ENCODE measurements at regions not wholly inside any gene's neighbourhood (a gene's known extent, or its start where the extent isn't known, plus 50 kb on each side); places are given as distances from the start of the nearest gene placed in this dataset.

- Mint-ChIP-seq H3K4me1 (ENCODE audit: low read depth) (no peaks in the 10 kb centered on the region), H3K27me3 (peaks cover 10% of the 10 kb centered on the region), H3K27ac (no peak overlapping the region), H3K4me3 (ENCODE audit: low read depth) (no peak overlapping the region), H3K36me3 (ENCODE audit: insufficient read depth) (no peaks in the 10 kb centered on the region), H3K9me3 (ENCODE audit: low read depth) (no peaks in the 10 kb centered on the region)
- no peak for TF ChIP-seq CTCF (IDR thresholded peaks at IDR 0.05; ENCODE audit: unreplicated experiment)
- no peak for DNase-seq (ENCODE audit: low spot score, unreplicated experiment)
Observed at GRCh38 chr20:52342913-52343312, 151.3 kb upstream of the ZFP64 start.

- Mint-ChIP-seq H3K27me3 (peaks cover 11% of the 10 kb centered on the region), H3K27ac (no peak overlapping the region), H3K36me3 (ENCODE audit: insufficient read depth) (no peaks in the 10 kb centered on the region), H3K4me1 (ENCODE audit: low read depth) (no peaks in the 10 kb centered on the region), H3K9me3 (ENCODE audit: low read depth) (no peaks in the 10 kb centered on the region), H3K4me3 (ENCODE audit: low read depth) (no peak overlapping the region)
- DNase-seq (ENCODE audit: low spot score, unreplicated experiment) = no peak
- TF ChIP-seq CTCF (IDR thresholded peaks at IDR 0.05; ENCODE audit: unreplicated experiment) = no peak
Observed at GRCh38 chr20:52340036-52340634, 148.6 kb upstream of the ZFP64 start.

GRCh38 chr20:52332649-52333250 lies 141.2 kb upstream of the ZFP64 start:
- TF ChIP-seq CTCF (IDR thresholded peaks at IDR 0.05; ENCODE audit: unreplicated experiment) = no peak
- Mint-ChIP-seq H3K36me3 (ENCODE audit: insufficient read depth) (no peaks in the 10 kb centered on the region), H3K4me1 (ENCODE audit: low read depth) (no peaks in the 10 kb centered on the region), H3K27ac (no peak overlapping the region), H3K9me3 (ENCODE audit: low read depth) (peaks cover 3% of the 10 kb centered on the region), H3K27me3 (peaks cover 26% of the 10 kb centered on the region), H3K4me3 (ENCODE audit: low read depth) (no peak overlapping the region)
- DNase-seq (ENCODE audit: low spot score, unreplicated experiment) = no peak

- TF ChIP-seq CTCF (IDR thresholded peaks at IDR 0.05; ENCODE audit: unreplicated experiment) = no peak
- H3K27me3 Mint-ChIP-seq = peaks cover 31% of the 10 kb centered on the region
- H3K4me1 Mint-ChIP-seq (ENCODE audit: low read depth) = no peaks in the 10 kb centered on the region
- H3K27ac Mint-ChIP-seq = no peak overlapping the region
- H3K4me3 Mint-ChIP-seq (ENCODE audit: low read depth) = no peak overlapping the region
- peaks cover 3% of the 10 kb centered on the region for H3K9me3 Mint-ChIP-seq (ENCODE audit: low read depth)
- no peaks in the 10 kb centered on the region for H3K36me3 Mint-ChIP-seq (ENCODE audit: insufficient read depth)
- no peak for DNase-seq (ENCODE audit: low spot score, unreplicated experiment)
Observed at GRCh38 chr20:52332230-52332629, 140.7 kb upstream of the ZFP64 start.

- H3K36me3 Mint-ChIP-seq (ENCODE audit: insufficient read depth) = no peaks in the 10 kb centered on the region
- H3K9me3 Mint-ChIP-seq (ENCODE audit: low read depth) = peaks cover 3% of the 10 kb centered on the region
- H3K4me1 Mint-ChIP-seq (ENCODE audit: low read depth) = no peaks in the 10 kb centered on the region
- no peak for DNase-seq (ENCODE audit: low spot score, unreplicated experiment)
- H3K27me3 Mint-ChIP-seq = peaks cover 32% of the 10 kb centered on the region
- H3K27ac Mint-ChIP-seq = no peak overlapping the region
- TF ChIP-seq CTCF (IDR thresholded peaks at IDR 0.05; ENCODE audit: unreplicated experiment) = no peak
- H3K4me3 Mint-ChIP-seq (ENCODE audit: low read depth) = no peak overlapping the region
Observed at GRCh38 chr20:52331655-52332054, 140.1 kb upstream of the ZFP64 start.
